NCI-H748 treated with DMSO at 0.1 percent for 48 hours (cell line): ENCODE measurements at regions not wholly inside any gene's neighbourhood (a gene's known extent, or its start where the extent isn't known, plus 50 kb on each side); places are given as distances from the start of the nearest gene placed in this dataset.
"Not testable (repeated sequence)": the region's sequence is repeated elsewhere in the genome, so short reads cannot be mapped to it uniquely, and the experiment has no call there.

Experiments used
- DNase-seq: peaks from one replicate; lab custom pipeline; 2025; lab: John Stamatoyannopoulos, UW

- no peak for DNase-seq
Measured at GRCh38 chr2:75894170-75894569, 183.5 kb upstream of the GCFC2 start.

- no peak for DNase-seq
Measured at GRCh38 chr2:75892490-75892889, 181.8 kb upstream of the GCFC2 start.

- DNase-seq: no peak
Measured at GRCh38 chr2:75882530-75882929, 171.8 kb upstream of the GCFC2 start.

GRCh38 chr2:75875606-75876005 is 164.9 kb upstream of the GCFC2 start:
- DNase-seq: not testable (repeated sequence)

- not testable (repeated sequence) for DNase-seq
Measured at GRCh38 chr2:75871762-75872614, 161.3 kb upstream of the GCFC2 start.

- DNase-seq: no peak
Measured at GRCh38 chr2:75870651-75871137, 160.0 kb upstream of the GCFC2 start.

GRCh38 chr2:75870133-75870532 is 159.4 kb upstream of the GCFC2 start:
- no peak for DNase-seq

GRCh38 chr2:75865702-75866101 is 155.0 kb upstream of the GCFC2 start:
- no peak for DNase-seq

- DNase-seq: no peak
Measured at GRCh38 chr2:75865083-75865482, 154.4 kb upstream of the GCFC2 start.

GRCh38 chr2:75862547-75862946 is 151.8 kb upstream of the GCFC2 start:
- no peak for DNase-seq

- DNase-seq: no peak
Measured at GRCh38 chr2:75853436-75853835, 142.7 kb upstream of the GCFC2 start.

- no peak for DNase-seq
Measured at GRCh38 chr2:75852639-75853038, 141.9 kb upstream of the GCFC2 start.

GRCh38 chr2:75846683-75847190 is 136.0 kb upstream of the GCFC2 start:
- DNase-seq: no peak

GRCh38 chr2:75844651-75845050 is 133.9 kb upstream of the GCFC2 start:
- no peak for DNase-seq

- DNase-seq: not testable (repeated sequence)
Measured at GRCh38 chr2:75834588-75834987, 123.9 kb upstream of the GCFC2 start.

- no peak for DNase-seq
Measured at GRCh38 chr2:75833386-75833785, 122.7 kb upstream of the GCFC2 start.

- DNase-seq: no peak
Measured at GRCh38 chr2:75828826-75829225, 118.1 kb upstream of the GCFC2 start.

GRCh38 chr2:75823515-75823914 is 112.8 kb upstream of the GCFC2 start:
- not testable (repeated sequence) for DNase-seq

- no peak for DNase-seq
Measured at GRCh38 chr2:75822336-75822735, 111.6 kb upstream of the GCFC2 start.

- no peak for DNase-seq
Measured at GRCh38 chr2:75820693-75821092, 110.0 kb upstream of the GCFC2 start.

GRCh38 chr2:75810611-75811330 is 100.1 kb upstream of the GCFC2 start:
- no peak for DNase-seq

GRCh38 chr2:75808793-75809535 is 98.2 kb upstream of the GCFC2 start:
- DNase-seq: no peak
